Stimulated activated CD8-positive, alpha-beta memory T cell treated with anti-CD3 and anti-CD28 coated beads, Interleukin-15, amount 100 ng/mL, for 48 hours (primary cell): ENCODE measurements at regions not wholly inside any gene's neighbourhood (a gene's known extent, or its start where the extent isn't known, plus 50 kb on each side); places are given as distances from the start of the nearest gene placed in this dataset.

Experiments
- DNase-seq, 2 donors: peaks; one replicate each; pipeline ENCODE4 v3.0.0-alpha.2; 2020; ENCODE audit warnings: low read depth in 2 of 2

- no peak for DNase-seq
Measured at GRCh38 chrX:39972340-39972739, 125.4 kb downstream of the BCOR start.

GRCh38 chrX:39973810-39974209, 123.9 kb downstream of the BCOR start:
- no peak for DNase-seq

- DNase-seq: no peak
Measured at GRCh38 chrX:39974270-39974669, 123.5 kb downstream of the BCOR start.

GRCh38 chrX:39975101-39975925, 122.4 kb downstream of the BCOR start:
- no peak for DNase-seq

GRCh38 chrX:39981946-39982345, 115.8 kb downstream of the BCOR start:
- no peak for DNase-seq

GRCh38 chrX:39982948-39983347, 114.8 kb downstream of the BCOR start:
- DNase-seq: no peak

- no peak for DNase-seq
Measured at GRCh38 chrX:39983715-39984114, 114.0 kb downstream of the BCOR start.

- no peak for DNase-seq
Measured at GRCh38 chrX:39984191-39984956, 113.4 kb downstream of the BCOR start.

GRCh38 chrX:39985071-39985470, 112.7 kb downstream of the BCOR start:
- no peak for DNase-seq

- no peak for DNase-seq
Measured at GRCh38 chrX:39985551-39985950, 112.2 kb downstream of the BCOR start.

- DNase-seq: no peak
Measured at GRCh38 chrX:39988496-39988895, 109.3 kb downstream of the BCOR start.

GRCh38 chrX:39990388-39990787, 107.4 kb downstream of the BCOR start:
- DNase-seq: no peak

GRCh38 chrX:39992300-39992699, 105.5 kb downstream of the BCOR start:
- DNase-seq: no peak

- no peak for DNase-seq
Measured at GRCh38 chrX:39995457-39995856, 102.3 kb downstream of the BCOR start.

- DNase-seq: no peak
Measured at GRCh38 chrX:39996536-39996935, 101.2 kb downstream of the BCOR start.

- DNase-seq: no peak
Measured at GRCh38 chrX:39998636-39999406, 98.9 kb downstream of the BCOR start.
